B cell (primary cell): ENCODE measurements at regions not wholly inside any gene's neighbourhood (a gene's known extent, or its start where the extent isn't known, plus 50 kb on each side); places are given as distances from the start of the nearest gene placed in this dataset.

Experiments
- EZH2 ChIP-seq: IDR thresholded peaks from 2 replicates; pipeline ENCODE4 v1.6.1; 2012; ENCODE audit warnings: borderline replicate concordance, low read depth, mild to moderate bottlenecking, moderate library complexity, low read length; ENCODE audit not compliant: insufficient read depth, poor library complexity, severe bottlenecking
- TF ChIP-seq, protein P1 (sequence below): fragments of 200-600 bp; IDR thresholded peaks from one replicate; pipeline ENCODE4 v1.8.0; 2022; ENCODE audit warnings: antibody characterized with exemption, mild to moderate bottlenecking

DNA sequence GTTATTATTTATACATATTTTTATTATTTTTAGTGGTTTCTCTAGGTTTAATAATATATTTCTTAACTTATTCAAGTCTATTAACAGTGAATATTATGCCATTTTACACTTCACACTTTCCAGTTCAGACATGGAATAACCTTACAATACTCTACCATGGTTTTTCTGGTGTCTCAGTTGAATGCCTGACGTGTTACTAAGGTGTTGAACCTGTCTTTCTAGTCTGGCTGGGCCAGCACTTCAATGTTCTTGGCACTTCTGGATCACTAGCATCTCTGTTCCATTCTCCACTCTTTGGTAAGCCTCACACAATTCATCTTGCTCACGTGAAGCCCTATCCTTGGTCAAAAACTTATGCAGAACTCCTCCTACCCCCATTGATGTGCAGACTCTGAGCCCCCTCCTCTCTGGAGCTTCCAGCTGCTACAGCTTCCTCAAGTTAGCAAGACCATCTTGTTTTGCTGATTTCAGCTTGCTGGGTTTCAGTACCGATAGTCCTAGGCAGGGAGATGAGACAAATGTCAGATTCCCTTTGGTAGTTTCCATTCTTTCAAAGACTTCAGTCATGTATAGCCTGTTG, 243.1 kb downstream of the FBXO4 start:
- TF ChIP-seq, protein P1, sequence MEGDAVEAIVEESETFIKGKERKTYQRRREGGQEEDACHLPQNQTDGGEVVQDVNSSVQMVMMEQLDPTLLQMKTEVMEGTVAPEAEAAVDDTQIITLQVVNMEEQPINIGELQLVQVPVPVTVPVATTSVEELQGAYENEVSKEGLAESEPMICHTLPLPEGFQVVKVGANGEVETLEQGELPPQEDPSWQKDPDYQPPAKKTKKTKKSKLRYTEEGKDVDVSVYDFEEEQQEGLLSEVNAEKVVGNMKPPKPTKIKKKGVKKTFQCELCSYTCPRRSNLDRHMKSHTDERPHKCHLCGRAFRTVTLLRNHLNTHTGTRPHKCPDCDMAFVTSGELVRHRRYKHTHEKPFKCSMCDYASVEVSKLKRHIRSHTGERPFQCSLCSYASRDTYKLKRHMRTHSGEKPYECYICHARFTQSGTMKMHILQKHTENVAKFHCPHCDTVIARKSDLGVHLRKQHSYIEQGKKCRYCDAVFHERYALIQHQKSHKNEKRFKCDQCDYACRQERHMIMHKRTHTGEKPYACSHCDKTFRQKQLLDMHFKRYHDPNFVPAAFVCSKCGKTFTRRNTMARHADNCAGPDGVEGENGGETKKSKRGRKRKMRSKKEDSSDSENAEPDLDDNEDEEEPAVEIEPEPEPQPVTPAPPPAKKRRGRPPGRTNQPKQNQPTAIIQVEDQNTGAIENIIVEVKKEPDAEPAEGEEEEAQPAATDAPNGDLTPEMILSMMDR: no peak
- no peak for TF ChIP-seq EZH2
